ENCODE measurements at regions not wholly inside any gene's neighbourhood (a gene's known extent, or its start where the extent isn't known, plus 50 kb on each side); places are given as distances from the start of the nearest gene placed in this dataset.

DNA sequence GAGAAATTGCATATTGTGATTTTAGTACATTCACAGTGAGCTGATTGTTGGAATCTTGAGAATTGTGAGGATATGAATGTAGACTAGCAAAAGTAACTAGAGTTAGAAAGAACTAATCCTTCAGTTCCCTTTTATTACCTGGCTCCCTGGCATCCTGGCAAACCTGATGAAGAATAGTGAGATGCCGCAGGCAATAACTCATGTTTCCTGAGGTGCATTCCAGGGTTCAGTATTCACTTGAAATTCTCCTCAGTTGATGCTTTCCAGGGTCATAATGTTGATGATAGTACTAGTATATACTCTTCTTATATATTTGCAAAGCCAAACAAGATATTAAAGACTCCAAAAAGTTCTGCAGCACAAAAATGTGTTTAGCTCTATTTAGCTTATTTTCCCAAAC lies 432.1 kb upstream of the CELF4 start:
- no peak for DNase-seq

DNA sequence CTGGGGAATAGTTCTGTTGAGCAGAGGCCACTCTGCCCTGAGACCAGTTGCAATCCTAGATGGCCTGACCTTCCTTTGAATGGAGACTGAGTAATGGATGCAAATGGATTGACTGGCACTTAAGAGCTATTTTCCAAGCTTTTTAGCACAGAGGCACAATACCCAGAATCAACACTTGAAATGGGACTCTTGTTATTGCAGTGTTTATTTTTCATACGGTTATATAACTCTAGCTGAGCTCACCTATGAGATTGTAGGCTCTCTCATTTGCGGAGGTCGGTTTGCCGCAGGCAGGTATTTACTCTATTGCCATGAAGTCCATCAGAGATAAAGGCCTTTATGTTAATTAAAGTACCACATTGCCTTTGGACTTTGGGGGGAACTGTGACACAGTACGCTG lies 422.3 kb upstream of the CELF4 start:
- no peak for DNase-seq

DNA sequence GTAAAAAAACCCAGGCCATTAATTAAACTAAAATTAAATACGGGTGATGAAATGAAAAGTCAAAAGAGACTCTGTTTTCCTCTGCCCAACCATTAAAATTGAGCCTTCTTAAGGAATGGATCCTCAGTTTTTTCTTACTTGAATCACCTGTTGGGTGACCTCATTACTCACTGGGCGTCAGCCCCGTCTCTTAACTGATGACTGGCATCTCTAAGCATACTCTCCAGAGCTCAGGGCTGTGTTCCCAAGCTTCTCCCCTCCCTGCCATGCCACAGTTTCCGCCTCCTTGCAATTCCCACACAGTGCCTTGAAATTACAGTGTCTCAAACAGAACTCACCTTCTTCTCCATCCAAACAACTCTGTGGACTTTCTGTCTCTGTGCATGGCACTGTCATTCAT lies 421.1 kb upstream of the CELF4 start:
- no peak for DNase-seq

DNA sequence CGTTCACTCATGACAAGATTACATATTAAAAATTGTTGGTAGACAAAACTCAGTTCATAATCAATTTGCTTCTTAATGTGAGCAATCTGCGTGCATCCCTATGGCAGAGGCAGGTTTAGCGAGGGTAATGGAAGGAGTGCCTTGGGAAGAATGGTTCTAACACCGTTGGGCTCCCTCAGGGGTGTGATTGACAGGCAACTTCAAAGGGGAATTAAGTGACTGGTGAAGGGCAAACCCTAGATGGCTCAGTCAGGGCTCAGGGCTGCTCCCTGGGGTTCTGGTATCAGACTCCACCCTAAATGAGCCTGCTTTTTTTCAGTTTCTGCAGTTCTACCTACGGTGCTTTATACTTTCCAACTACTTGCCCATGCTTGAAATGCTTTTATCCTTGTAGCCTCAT lies 419.5 kb upstream of the CELF4 start:
- DNase-seq, result no peak

DNA sequence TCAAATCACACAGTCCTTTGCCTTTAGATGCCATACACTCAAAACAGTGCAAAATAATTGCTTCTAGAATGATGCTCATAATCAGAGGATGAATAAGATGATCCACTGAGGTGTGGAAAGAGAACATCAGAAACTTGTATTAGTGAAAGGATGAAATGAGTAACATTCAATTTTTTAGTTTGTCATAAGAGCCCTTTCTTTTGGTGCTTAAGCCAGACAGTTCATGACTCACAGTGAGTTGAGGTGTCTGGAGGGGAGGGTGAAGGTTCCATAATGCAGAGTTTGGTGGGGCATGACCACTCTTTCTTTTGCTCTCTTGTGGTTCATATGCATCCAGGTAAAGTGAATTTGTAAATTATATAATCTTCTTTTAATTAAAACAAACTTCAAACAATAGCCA lies 415.0 kb upstream of the CELF4 start:
- DNase-seq, result no peak

DNA sequence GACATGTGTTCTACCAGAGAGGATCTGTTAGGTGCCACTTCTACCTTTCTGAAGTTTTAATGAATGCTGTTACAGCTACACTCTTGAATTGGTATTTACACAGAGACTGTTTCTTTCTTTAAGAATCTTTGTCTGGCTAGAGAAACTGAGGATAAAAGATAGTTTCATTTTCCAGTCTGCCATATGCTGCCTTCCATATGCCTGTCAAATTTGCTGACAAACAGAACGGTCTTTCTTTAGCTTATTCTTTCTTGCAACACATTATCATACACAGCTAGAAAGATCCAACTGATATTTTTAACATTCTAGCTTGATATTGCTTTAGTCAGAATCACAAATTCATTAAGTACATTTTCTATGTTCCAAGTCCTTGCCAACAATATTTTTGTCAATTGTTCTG lies 409.8 kb upstream of the CELF4 start:
- no peak for DNase-seq

DNA sequence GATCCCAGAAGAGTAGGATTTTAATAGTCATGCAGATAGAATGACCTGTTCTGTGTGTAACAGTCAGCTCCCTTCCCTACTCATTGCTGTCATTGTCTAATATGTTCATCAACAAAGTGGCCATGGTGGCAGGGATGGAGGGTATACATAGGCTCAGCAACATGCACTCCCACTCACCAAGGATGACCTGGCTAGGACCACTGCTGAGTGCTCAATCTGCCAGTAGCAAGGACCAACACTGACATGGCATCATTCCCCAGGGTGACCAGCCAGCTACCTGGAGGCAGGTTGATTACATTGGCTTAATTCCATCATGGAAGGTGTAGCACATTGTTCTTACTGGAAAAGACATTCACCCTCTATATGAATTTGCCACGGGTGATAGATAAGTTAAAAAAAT lies 401.7 kb upstream of the CELF4 start:
- DNase-seq, result no peak

DNA sequence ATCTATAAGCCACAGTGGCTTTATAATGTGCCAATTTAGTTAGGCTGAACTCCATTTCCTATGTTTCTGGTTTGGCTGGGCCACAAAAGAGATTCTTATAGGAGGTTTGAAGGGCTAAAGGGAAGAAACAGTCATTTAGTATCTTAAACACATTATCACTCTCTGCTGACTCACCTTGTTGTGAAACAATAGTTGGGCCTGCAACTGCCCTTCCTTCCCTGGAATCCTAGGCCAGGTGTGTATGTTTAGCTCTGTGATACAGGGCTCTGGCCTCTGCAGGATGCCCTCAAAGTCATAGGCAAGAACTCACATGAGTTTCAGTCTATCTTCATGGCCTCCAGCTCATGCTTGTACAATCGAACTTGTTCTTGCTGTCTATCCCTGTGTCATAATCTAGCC lies 400.0 kb upstream of the CELF4 start:
- no peak for DNase-seq

DNA sequence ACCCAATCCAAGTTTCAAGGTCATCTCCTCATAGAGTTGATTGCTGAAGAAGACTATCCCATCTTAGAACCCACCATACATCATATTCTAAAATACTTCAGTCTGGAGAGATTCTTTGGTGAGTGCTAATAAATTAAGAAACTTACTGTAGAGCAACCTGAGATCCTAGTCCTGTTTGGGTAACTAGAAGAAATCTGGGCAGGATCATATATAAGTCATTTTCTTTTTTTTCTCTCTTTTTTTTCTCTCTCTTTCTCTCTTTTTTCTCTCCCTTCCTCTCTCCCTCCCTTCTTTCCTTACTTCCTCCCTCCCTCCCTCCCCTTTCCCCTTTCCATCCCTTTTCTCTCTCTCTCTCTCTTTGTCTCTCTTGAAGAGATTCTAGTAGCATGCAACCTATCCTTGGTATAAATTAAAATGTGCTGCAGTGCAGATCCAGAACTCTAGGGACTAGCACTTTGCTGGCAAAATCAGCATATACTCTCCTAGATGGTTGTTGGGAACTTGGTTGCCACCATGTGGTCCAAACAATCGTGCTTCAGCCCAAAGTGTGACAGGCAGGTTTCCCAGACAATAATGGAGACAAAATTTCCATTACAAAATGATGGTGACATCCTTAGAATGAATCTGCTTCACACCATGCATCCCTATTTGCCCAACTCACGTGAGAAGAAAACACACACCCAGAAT lies 399.4 kb upstream of the CELF4 start:
- no peak for DNase-seq

DNA sequence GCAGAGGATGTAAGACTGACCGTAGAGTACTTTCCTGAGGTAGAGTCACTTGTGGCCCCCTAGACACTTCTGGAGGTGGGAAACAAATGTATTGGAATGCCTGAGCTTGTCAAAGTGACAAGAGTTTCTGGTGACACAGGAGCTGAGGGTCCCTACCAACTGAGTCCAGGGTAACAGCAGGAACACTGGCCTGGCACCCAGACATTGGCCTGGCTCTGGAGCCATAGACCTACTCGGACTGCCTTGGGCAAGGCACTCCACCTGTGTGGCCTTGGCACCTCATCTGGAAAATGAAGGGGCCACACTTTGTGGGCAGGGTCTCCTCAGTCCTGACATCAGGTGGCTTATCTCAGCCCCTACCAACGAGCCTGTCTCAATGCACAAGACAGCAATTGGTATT lies 398.2 kb upstream of the CELF4 start:
- no peak for DNase-seq

DNA sequence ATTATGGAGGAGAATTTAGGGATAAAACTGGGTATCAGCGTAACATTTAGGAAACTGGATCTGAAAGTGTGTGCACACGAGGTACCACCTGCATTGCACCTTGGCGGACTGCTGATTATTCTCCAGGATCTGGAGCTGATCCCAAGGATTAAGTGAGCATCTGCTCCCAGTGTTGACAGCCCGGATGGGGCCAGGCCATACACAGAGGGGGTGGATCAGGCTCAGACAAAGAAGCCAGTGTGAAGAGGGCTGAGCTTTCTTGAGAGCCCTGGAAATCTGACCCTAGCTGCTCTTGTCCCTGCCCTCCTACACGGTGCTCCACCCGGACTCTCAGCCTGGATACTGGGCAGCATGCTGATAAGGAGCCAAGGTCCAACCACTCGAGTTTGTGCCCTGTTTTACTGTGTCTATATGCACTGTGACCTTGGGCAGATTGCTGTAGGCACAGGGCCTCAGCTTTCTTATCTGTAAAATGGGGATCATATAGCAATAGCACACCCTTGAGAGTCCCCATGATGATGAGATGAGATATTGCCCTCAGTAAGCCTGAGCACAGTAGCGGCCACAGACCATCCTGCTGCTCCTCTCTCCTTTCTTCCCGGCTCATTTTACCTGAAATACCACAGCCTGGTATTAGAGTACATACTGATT lies 396.8 kb upstream of the CELF4 start:
- DNase-seq, result no peak

DNA sequence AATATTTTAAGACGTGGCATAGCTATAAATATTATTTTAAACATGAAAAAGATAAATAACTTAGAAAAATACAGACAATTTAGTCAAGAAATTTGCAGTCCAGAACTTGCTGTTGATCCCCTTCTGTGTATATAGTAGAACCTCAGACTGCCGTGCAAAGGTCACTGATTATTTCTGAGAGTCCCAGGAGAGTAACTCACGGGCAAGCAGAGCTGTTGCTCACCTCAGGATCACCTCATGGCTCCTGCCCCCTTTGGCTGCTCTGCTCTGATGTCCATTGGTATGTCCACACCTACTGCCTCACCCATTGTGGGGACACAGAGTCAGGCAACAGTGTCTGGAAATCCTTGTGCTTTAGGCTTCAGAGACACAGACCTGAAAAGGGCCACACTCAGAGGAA lies 392.9 kb upstream of the CELF4 start:
- no peak for DNase-seq

DNA sequence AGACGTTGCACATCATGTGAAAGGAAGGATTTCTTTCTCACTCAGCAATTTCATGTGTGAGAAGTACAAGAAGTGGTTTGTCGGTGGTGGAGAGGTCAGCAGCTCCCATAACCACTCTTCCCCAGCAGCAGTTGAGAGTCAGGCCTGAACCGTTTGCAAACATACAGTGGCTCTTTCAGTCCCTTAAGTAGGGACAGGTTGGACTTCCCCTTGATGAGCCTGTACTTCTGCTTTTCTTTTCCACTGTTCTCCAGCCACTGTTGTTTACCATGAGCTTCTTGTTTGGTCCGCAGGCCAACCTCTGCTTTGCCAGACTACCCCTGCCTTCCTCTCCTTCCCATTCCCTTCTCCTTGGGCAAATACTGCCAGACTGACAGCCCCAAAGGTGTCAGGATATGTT lies 391.3 kb upstream of the CELF4 start:
- no peak for DNase-seq

DNA sequence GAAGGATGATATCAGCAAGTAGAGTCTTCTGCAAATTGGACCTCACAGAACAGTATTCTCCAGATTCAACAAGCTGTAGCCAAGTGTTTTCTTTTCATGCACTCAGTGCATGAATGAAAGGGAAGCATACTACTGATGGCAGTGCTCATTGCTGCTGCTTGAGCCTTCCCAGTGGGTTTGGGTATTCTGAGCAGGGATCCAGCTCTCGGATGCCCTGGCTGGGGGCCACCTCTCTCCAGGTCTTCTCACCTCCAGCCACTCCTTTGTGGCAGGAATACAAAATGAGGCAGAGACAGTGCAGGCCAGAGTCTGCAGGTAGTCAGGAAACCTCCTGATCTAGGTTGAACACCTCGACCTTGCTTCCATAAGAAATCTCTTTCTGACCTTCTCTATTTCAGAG lies 390.4 kb upstream of the CELF4 start:
- DNase-seq, result no peak

DNA sequence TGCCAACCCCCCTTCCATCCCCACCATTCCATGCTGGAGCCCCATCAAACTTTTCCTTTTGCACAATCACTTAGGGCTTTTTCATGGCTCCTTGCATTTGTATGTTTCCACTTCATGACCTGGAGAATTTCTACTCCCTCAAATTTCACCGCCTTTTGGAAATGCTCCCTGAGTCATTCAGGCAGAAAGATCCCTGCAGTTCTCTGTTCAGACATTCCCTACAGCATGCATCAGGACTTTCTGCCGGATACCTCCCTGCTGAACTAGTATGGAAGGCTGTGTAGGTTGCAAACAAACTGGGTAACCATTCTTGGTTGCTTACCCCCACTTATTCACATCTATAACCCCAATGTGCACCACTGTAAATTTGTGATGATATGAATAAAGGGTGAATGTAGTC lies 389.6 kb upstream of the CELF4 start:
- DNase-seq, result no peak

DNA sequence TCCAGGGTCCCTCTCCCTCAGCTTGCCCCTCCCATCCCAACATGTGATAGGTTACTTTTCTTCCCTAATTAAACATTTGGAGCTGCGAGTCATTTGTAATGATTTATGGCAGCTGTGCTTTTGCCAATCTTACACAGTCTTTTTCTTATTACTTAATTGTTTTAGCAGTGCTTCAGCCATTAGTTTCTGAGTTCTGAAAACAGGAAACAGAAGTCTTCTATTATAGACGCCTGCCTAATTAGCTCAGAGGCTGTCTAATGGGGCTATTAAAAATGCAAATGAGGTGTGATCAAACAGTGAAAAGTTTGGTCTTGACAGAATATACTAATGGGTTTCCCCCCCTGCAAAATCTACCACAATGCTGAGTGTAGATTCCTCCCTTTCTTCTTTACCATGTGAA lies 388.3 kb upstream of the CELF4 start:
- DNase-seq, result no peak

DNA sequence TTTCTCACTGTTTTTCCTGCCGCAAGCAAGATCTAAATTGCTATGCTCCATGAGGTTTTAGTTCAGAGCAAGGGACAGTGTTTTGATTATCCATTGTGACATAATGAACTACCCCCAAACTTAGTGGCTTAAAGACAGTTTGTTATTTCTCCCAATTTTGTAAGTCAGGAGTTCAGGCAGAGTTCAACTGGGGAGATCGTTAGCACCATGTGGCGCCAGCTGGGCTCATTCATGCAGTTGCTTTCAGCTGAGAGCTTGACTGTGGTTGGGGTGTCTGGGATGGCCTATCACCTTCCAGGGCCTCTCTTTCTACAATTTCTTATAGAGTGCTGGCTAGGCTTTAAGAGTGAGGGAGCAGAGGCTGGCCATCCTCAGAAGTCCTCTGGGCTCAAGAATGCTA lies 382.9 kb upstream of the CELF4 start:
- no peak for DNase-seq

DNA sequence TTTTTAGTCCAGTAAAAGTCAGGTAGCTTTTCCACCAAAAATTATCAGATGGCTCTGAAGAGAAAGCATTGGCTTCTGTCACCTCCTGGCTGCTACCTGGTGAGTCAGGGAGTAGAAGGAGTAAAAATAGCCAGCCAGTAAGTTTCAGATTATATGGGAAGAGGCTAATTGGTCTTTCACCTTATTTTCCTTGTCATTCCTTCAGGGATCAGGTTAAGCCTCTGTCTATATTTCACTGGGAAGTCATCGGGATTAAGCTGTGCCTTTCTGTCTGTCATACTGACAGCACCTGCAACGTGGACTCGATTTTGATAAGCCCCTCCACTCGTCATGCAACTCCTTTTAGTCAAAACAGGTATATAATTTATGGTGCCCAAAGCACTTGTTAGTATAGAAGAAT lies 380.7 kb upstream of the CELF4 start:
- DNase-seq, result no peak

DNA sequence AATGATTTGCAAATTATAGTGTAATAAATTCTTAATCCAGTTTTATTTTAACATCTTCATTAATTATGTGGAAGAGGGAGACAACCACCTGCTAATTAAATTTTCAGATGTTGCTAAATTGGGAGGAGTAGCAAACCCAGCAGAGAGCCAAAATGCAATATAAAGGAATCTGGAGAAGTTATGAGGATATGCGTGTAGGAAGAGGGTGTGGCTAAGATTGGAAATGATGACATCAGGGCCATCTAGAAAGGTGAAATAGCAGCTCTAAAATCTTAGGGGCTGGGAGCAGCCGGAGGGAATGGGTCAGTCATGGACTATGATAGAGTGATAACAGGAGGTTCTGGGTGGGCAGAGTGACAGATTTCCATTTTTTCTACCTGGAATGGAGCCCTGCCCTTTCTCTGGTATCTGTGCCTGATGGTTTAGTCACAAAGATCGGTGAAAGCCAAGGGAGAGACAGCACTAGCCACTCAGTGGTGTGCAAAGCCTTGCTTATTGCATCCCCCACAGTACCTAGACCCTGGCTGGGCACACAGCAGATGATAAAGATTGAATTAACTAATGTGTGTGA lies 379.2 kb upstream of the CELF4 start:
- DNase-seq, result no peak

DNA sequence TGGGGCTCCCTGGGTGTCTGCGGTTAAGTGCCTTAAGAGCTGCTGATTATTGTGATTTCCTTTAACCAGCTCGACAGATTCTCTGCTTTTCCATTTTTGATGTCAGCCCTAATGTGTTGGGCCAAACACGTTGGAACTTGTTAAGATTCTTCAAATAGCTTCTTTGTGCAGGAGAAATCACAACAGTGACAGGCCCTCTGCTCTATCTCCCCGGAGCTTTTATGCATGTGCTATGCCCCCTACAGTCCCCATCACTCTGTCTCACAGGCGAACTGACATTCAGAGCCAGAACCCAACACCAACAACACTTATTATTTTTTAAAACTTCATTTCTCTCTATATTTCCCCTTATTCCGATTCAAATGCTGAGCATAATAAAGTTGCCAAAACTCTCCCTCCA lies 371.7 kb upstream of the CELF4 start:
- DNase-seq, result no peak

DNA sequence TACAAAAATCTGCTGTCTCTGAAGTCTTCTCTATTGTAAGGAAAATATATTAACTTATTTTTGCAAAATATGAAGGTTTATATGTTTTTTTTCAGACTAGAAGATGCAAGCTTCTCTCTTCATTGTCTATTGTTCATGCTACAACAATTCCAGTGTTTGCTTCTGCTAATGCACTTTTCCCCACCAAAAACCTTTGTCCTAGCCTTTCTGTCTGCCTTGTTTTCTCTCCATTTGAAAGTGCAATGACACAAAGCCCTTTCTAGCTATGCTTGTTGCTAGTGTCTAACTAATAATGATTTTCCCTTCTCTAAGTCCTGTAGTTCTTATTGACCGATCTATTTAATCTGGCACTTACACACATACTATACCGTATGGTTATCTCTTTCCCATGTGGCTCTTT lies 369.5 kb upstream of the CELF4 start:
- no peak for DNase-seq

DNA sequence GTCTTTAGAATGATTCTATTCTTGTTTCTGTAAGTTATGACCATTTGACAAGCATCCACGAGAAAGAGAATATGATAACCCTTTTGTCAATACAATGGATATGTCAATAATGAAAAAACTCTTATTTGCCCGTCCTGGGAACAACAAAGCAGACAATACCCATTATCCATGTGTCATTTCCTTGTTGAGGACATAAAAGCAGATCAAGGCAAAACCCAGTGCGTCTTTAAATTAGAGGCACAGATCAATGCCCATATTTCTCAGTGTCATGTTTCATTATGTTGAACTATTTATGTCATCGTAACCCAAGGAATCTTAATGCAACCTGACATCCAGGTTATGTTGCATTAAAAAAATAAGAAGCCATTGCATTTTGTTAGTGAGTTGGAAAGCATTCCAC lies 365.0 kb upstream of the CELF4 start:
- no peak for DNase-seq

DNA sequence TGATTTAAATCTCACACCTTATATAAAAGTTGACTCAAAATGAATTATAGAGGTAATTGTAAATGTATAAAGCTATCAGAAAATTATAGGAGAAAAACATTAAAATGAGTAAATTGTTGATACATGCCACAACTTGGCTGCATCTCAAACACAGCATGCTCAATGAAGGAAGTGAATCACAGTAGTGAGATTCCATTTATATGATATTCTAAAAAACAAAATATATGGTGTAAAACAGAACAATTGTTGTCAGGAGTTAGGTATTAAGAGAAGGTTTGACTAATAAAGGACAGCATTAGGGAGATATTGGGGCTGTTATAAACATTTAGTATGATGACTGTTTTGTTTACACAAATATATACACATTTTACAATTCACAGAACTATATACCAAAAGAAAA lies 356.6 kb upstream of the CELF4 start:
- DNase-seq, result no peak

DNA sequence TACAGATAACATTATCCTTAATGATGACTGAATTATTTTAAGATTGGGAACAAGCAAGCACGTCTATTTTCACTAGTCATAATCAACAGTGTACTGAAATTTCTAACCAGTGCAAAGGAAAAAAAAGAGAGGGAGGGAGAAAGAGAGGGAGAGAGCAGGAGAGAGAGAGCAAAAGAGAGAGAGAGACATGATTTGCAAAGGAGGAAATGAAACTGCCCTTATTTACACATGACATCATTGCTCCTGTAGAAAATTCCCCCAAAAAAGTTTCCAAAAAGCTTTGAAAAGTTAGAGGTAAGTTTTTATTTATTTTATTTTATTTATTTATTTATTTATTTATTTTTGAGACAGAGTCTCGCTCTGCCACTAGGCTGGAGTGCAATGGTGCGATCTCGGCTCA lies 355.3 kb upstream of the CELF4 start:
- no peak for DNase-seq

DNA sequence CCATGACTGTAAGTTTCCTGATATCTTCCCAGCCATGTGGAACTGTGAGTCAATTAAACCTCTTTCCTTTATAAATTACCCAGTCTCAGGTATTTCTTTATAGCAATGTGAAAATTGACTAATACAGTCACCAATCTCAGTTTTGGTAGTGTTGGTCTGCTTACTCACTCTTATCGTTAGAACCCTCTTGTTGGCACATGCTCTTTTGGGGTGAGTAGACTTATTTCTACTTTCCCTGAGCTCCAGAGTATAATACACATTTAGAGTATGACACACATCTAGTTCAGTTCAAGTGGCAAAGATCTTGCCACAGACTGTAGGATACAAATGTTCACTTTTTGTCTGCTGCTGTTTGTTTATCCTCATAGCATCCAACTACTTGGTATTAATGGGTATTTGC lies 347.5 kb upstream of the CELF4 start:
- DNase-seq, result no peak
